COR-L47 (cell line): ENCODE measurements at regions not wholly inside any gene's neighbourhood (a gene's known extent, or its start where the extent isn't known, plus 50 kb on each side); places are given as distances from the start of the nearest gene placed in this dataset.
"Not testable (repeated sequence)": the region's sequence is repeated elsewhere in the genome, so short reads cannot be mapped to it uniquely, and the experiment has no call there.

ENCODE experiments used
- DNase-seq: peaks from one replicate; lab custom pipeline; 2025; lab: John Stamatoyannopoulos, UW

DNA sequence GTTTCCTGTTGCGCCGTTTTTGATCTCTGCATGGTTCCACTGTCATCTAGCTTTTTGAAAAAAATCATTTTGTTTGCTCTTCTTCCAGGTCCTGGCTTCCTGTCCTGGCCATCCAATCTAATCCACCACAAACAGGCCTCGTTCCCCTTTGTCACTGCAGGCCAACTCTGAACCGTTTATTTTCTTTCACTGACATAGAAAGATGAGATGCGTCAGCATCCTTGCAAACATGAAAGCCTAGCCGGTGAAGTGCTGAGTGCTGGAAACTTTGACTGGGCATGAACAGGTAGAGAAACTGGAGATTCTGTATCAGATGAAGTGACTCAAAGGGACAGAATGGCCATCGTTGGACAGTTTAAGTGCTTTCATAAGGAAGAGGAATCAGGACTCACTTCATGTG lies 1247.8 kb downstream of the TYW1 start:
- DNase-seq, result no peak

- no peak for DNase-seq
Measured at GRCh38 chr7:68245688-68246087, 1249.1 kb downstream of the TYW1 start.

GRCh38 chr7:68246189-68246633 lies 1249.6 kb downstream of the TYW1 start:
- peak; percentile 91 for DNase-seq

DNA sequence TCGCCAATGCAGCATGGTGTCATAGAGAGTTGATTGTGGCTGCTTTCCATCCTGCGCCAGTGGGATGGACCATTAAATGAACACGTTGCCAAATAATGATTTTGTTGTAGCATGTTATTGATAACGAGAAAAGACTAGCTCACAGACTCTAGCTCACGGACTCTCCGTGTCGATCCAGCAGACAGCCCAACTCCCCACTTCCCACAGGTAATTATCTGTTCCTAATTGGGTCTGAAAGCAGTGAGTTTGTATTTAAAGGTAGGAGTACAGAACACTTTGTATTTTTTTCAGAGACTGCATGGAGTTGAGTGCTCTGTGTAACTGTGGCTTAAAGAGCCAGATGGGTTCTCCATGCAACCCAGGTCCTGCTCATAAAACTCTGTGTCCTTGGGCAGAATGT lies 1250.5 kb downstream of the TYW1 start:
- no peak for DNase-seq

- DNase-seq, result no peak
Measured at GRCh38 chr7:68247571-68247970, 1250.9 kb downstream of the TYW1 start.

- no peak for DNase-seq
Measured at GRCh38 chr7:68248973-68249372, 1252.3 kb downstream of the TYW1 start.

GRCh38 chr7:68249611-68250010 lies 1253.0 kb downstream of the TYW1 start:
- no peak for DNase-seq

DNA sequence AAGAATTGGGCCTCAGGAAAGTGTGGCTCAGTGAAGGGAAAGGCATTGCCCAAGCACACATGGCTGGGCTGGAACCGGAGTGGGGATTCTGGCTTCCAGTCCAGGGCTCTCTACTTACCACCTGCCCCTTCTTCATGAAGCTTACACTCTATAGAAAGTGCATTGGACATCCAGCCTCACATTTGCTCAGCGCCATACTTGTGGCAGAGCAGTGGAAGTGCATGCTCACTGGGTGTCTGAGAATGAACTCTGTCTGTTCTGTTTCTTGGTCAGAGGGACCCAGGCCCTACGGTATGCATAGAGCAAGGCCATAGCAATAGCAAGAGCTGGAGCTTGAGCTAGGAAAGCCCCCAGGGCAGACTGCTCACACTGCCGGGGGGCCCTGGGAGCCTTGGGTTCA lies 1253.5 kb downstream of the TYW1 start:
- DNase-seq, result no peak

DNA sequence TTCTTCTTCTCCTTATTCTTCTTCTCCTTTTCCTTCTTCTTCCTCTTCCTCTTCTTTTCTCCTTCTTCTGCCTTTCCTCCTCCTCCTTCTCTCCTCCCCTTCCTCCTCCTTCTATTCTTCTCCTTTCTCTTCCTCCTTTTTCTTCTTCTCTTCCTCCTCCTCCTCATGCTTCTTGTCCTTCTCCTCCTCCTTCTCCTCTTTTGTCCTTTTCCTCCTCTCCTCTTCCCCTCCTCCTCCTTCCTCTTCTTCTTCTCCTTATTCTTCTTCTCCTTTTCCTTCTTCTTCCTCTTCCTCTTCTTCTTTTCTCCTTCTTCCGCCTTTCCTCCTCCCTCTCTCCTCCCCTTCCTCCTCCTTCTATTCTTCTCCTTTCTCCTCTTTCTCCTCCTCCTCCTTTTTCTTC lies 1258.2 kb downstream of the TYW1 start:
- not testable (repeated sequence) for DNase-seq

DNA sequence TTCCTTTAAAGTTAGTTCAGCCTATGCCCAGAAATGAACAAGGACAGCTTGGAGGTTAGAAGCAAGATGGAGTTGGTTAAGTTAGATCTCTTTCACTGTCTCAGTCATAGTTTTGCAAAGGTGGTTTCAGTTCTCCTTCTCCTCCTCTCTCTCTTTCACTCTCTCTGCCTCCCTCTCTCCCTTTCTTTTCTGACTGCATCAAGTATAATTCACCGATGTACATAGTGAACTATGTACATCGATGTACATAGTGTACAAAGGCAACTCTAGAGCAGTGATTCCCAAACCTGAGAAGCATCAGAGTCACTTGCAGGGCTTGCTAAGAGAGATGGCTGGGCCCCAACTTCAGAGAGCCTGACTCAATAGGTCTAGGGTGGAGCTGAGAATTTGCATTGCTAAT lies 1259.7 kb downstream of the TYW1 start:
- no peak for DNase-seq

DNA sequence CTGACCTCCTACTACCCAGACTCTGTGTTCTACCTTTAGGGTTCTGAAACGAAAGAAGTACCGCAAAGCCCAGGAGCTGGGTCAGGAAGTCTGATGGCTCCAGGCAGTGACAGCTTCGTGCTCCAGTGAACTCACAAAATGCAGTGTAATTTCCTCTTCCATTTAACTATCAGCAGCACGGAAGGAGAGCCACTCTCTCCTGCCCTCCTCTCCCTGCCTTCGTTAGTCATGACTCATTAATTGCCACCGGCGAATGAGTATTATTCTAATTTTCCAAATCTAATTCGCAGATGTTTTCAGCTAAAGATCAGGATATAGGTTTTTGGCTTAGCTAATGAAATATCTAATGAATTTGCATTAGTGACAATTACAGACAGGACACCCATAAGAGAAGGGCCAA lies 1262.0 kb downstream of the TYW1 start:
- peak; percentile 31 for DNase-seq

DNA sequence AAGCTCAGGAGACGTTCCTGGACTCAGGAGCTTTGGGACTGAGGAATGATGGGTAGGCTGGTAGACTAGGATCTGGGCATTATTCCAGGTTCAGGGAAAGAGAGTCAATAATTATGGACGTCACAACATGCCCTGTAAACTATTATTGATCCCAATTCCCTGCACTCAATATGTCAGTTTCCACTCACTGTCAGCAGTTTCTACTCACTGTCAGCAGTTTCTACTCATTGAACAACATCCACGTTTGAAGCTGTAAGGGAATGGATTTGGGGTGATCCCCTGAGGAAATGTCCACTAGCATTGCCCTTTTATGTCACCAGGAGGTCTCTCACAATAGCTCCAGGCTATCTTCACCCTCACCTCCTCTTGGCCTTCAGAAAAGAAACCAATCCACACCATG lies 1268.6 kb downstream of the TYW1 start:
- DNase-seq, result peak; percentile 50

DNA sequence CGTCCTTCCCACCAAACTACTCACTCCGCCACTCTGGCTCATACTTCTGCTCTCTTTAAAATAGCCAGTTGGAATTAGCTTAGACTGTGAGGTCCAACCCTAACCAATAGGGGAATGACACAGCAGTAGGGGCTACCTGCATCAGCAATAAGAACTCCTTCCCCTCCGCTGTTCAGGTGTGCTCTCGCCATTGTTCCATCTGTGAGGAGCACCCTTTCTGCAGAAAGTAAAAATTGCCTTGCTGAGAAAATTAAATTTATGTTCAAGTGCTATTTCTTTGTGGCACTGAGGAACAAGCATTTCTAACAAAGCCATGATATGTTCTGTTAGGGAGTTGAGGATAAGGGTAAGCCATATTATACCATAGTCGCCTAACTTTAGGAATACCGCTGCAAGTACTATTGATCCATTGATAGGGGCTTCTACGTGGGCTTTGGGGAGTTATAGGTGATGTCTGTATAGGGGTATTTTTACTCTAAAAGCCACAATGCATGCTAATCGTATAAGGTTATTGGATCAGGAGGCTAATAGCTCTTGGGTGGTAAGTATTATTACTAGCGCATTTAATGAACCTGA lies 1269.5 kb downstream of the TYW1 start:
- DNase-seq, result no peak

DNA sequence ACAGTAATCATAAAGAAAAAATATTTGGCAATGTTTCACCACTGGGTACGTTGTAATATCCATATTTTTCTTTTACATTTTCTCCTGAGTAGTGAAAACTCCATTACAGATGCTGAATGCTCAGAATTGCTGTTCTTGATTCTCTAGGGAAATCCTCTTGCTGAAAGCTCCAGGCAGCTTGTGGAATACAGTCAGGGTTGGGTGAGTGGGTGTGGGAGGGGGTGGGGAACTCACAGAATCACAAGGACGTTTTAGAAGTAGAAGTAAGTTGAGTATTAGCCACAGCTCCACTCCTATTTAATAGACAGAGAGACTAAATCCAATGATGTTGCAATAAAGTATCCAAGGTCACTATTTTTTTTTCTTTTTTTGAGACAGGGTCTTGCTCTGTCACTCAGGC lies 1270.9 kb downstream of the TYW1 start:
- no peak for DNase-seq

DNA sequence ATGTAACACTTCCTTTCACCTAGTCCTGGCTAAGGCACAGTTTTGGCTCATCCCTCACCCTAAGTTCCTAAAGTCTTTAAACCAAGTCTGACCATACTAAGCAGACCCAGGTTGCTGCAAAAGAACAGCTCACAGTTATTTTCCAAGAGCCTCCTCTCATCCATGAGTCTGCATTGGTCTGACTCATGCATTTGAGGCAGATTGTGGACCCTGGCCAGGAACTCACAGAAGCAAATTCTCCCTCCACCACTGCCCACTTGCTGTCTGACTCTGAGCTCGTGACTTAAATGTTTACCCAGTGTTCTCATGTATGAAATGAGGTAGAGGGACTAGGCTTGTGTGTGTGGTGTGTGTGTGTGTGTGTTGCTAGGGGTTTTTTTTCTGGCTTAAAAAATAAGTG lies 1272.8 kb downstream of the TYW1 start:
- no peak for DNase-seq

- DNase-seq, result no peak
Measured at GRCh38 chr7:68272507-68272906, 1275.9 kb downstream of the TYW1 start.

DNA sequence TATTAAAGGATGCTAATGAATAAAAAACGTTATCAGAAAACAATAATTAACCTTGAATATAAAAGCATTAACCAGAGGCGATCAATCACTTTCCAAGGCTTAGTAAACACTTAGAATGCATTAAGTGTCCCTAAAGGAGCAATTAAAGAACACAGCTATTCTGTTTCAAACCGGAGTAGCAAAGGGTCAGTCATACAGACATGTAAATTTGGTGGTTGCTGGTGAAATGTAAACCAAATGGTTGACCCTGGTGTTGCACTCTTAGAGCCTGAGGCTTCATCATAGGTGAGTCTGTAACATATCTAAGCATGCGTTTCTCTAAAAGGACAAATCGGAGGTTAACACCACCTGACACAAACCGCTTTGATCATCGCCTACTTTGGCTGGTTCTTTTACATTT lies 1280.1 kb downstream of the TYW1 start:
- DNase-seq, result no peak

GRCh38 chr7:68279827-68280400 lies 1283.3 kb downstream of the TYW1 start:
- DNase-seq, result no peak

GRCh38 chr7:68280931-68281330 lies 1284.3 kb downstream of the TYW1 start:
- no peak for DNase-seq

DNA sequence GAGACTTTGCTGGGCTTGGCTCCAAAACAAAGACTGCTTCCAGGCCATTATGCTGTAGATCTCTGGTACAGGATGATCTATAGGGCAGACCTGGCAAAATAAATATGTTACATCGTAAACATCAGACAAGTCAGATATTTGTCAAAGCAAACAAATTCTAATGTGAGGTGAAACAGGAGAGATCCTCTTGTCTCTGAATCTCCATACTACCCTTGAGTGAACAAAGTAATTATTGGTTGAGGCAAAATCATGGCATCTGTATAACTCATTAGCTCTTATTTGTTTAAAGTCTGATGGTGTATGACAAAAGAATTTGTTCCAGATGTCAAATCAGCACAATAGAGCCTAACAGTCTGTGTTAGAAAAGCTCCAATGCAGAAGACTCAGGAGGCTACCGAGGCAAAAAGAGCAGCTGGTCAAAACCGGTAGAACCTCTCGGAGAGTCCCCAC lies 1291.5 kb downstream of the TYW1 start:
- DNase-seq, result peak; percentile 81

GRCh38 chr7:68291710-68292109 lies 1295.1 kb downstream of the TYW1 start:
- no peak for DNase-seq

DNA sequence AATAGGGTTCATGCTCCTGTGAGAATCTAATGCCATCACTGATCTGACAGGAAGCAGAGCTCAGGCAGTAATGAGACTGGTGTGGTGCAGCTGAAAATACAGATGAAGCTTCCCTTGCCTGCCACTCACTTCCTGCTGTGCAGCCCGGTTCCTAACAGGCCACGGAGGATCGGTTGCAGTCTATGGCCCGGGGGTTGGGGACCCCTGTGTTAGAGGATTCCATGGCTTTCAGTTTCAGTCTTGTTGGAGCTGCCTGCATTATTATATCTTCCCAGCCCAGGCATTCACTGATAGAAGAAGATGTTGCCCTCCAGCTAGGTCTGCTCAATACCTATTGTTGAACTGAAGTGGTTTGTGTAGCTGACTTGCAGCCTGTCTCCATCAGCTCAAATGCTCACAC lies 1298.8 kb downstream of the TYW1 start:
- DNase-seq, result no peak

GRCh38 chr7:68304536-68304935 lies 1293.7 kb upstream of the AUTS2 start:
- no peak for DNase-seq

DNA sequence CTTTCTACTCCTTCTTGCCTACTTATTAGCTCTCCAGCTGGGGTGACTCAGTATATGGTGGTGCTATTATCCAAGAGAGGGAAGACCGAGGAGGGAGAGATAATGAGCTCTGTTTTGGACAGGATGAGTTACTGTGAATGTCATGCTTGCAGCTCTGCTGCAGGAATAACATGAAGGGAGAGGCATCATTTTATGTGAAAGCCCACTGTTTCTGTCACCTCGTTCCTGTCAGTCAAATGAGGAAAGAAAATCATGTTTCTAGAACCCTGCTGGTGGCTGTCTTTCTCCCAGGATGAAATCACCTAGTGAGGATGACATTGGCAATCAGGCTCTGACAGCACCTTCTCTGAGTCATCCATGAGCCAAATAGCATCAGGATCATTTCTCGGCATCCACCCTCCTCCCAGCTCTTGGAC lies 1291.6 kb upstream of the AUTS2 start:
- no peak for DNase-seq
